Breast epithelium (tissue), 3 donors: ENCODE measurements at regions not wholly inside any gene's neighbourhood (a gene's known extent, or its start where the extent isn't known, plus 50 kb on each side); places are given as distances from the start of the nearest gene placed in this dataset.

Source experiments
- POLR2A ChIP-seq: fragments of 450-650 bp; IDR thresholded peaks from one replicate; pipeline ENCODE4 v1.6.1; 2016; ENCODE audit warnings: antibody characterized with exemption, mild to moderate bottlenecking, moderate library complexity
- POLR2AphosphoS5 ChIP-seq, 3 donors: sonication (generic); formaldehyde crosslinking; IDR thresholded peaks; one replicate each; pipeline ENCODE4 v1.6.1; 2017; ENCODE audit warnings: antibody characterized with exemption in 3 of 3
- TF ChIP-seq, protein P1 (sequence below), 3 donors: fragments of 450-650 bp; IDR thresholded peaks; one replicate each; pipeline ENCODE4 v1.5.1; 2016 to 2017; ENCODE audit warnings: antibody characterized with exemption in 3 of 3, mild to moderate bottlenecking in 3 of 3, moderate library complexity in 3 of 3

DNA sequence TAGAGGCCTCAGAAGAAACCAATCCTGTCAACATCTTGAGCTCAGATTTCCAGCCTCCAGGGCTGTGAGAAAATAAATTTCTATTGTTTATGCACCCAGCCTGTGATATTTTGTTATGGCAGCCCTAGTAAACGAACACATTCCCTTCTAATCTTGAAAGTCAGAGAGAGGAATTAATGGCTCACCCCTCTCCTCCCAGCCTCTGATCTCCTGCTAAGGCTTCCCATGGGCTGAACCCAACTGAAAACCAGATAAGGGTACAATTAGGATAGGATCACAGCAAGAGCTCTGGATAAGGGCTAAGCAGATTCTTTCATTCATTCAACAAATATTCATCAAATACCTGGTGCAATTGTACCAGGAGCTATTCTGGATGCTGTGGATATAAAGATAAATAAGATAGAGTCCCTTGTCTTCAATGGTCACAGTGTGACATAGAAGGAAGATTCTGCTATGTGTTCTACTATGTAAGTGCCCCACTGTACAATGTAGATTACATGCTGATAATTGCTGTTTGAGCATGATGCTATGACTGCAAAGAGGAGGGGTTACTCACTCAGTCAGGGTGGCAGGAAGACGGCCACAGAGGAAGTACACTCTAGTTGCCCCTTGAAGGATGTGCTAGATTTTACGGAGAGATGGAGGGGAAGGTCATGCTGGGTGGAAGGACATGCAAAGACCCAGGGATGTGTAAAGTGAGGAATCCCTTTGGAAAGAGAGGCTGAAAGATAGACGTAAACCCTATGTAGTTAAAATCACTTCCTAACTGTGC, 203.3 kb upstream of the JUN start:
- TF ChIP-seq POLR2A (no peak), POLR2AphosphoS5 (IDR thresholded peaks at IDR 0.05) (no peak)
- TF ChIP-seq, protein P1, sequence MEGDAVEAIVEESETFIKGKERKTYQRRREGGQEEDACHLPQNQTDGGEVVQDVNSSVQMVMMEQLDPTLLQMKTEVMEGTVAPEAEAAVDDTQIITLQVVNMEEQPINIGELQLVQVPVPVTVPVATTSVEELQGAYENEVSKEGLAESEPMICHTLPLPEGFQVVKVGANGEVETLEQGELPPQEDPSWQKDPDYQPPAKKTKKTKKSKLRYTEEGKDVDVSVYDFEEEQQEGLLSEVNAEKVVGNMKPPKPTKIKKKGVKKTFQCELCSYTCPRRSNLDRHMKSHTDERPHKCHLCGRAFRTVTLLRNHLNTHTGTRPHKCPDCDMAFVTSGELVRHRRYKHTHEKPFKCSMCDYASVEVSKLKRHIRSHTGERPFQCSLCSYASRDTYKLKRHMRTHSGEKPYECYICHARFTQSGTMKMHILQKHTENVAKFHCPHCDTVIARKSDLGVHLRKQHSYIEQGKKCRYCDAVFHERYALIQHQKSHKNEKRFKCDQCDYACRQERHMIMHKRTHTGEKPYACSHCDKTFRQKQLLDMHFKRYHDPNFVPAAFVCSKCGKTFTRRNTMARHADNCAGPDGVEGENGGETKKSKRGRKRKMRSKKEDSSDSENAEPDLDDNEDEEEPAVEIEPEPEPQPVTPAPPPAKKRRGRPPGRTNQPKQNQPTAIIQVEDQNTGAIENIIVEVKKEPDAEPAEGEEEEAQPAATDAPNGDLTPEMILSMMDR (IDR thresholded peaks at IDR 0.05): no peak
